Ishikawa (cell line): ENCODE measurements at regions not wholly inside any gene's neighbourhood (a gene's known extent, or its start where the extent isn't known, plus 50 kb on each side); places are given as distances from the start of the nearest gene placed in this dataset.

Experiments used
- CEBPB ChIP-seq: IDR thresholded peaks from 2 replicates; pipeline ENCODE4 v1.6.1; 2012
- CREB1 ChIP-seq: IDR thresholded peaks from 2 replicates; pipeline ENCODE4 v1.6.1; 2012; ENCODE audit warnings: low read depth
- EGR1 ChIP-seq: IDR thresholded peaks from 2 replicates; pipeline ENCODE4 v1.6.1; 2012
- EP300 ChIP-seq: IDR thresholded peaks from 2 replicates; pipeline ENCODE4 v1.6.1; 2012; ENCODE audit warnings: borderline replicate concordance
- FOXM1 ChIP-seq: IDR thresholded peaks from 2 replicates; pipeline ENCODE4 v1.6.1; 2012; ENCODE audit warnings: low read depth, borderline replicate concordance
- NFIC ChIP-seq: IDR thresholded peaks from 2 replicates; pipeline ENCODE4 v1.6.1; 2012
- RAD21 ChIP-seq: IDR thresholded peaks from 2 replicates; pipeline ENCODE4 v1.6.1; 2012; ENCODE audit warnings: low read depth
- TAF1 ChIP-seq: IDR thresholded peaks from 2 replicates; pipeline ENCODE4 v1.6.1; 2012; ENCODE audit warnings: low read depth, mild to moderate bottlenecking
- TCF12 ChIP-seq: IDR thresholded peaks from 2 replicates; pipeline ENCODE4 v1.6.1; 2012; ENCODE audit warnings: low read depth
- TEAD4 ChIP-seq: IDR thresholded peaks from 2 replicates; pipeline ENCODE4 v1.6.1; 2012
- YY1 ChIP-seq: IDR thresholded peaks from 2 replicates; pipeline ENCODE4 v1.6.1; 2012; ENCODE audit warnings: low read depth
- ZBTB7A ChIP-seq: IDR thresholded peaks from 2 replicates; pipeline ENCODE4 v1.6.1; 2012; ENCODE audit warnings: low read depth
- TF ChIP-seq, protein P1 (sequence below): IDR thresholded peaks from 2 replicates; pipeline ENCODE4 v1.6.1; 2012
- TF ChIP-seq, protein P2 (sequence below): IDR thresholded peaks from 2 replicates; pipeline ENCODE4 v1.6.1; 2012; ENCODE audit warnings: low read depth, mild to moderate bottlenecking
- TF ChIP-seq, protein P3 (sequence below): IDR thresholded peaks from 2 replicates; pipeline ENCODE4 v1.6.1; 2012

DNA sequence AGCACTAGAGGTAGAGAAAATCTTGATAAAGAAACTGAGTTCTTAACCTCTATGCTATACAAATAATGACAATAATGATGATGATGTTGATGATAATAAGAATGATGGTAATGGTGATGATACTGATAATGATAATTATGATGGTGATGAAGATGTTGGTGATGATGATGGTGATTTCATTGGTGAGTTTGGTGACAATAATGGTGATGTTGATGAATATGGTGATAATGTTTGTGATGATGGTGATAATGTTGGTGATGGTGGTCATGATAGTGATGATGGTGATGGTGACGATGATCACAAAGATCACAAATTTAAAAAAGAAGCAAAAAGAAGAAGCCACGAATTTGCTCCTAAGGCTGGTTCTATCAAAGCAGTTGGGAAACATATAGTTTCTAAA, 519.0 kb upstream of the C16orf82 start:
- TF ChIP-seq TAF1 (no peak), TCF12 (no peak), FOXM1 (no peak), ZBTB7A (no peak), YY1 (no peak), TEAD4 (no peak)
- TF ChIP-seq, protein P1, sequence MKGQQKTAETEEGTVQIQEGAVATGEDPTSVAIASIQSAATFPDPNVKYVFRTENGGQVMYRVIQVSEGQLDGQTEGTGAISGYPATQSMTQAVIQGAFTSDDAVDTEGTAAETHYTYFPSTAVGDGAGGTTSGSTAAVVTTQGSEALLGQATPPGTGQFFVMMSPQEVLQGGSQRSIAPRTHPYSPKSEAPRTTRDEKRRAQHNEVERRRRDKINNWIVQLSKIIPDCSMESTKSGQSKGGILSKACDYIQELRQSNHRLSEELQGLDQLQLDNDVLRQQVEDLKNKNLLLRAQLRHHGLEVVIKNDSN, result no peak
- TF ChIP-seq, protein P2, sequence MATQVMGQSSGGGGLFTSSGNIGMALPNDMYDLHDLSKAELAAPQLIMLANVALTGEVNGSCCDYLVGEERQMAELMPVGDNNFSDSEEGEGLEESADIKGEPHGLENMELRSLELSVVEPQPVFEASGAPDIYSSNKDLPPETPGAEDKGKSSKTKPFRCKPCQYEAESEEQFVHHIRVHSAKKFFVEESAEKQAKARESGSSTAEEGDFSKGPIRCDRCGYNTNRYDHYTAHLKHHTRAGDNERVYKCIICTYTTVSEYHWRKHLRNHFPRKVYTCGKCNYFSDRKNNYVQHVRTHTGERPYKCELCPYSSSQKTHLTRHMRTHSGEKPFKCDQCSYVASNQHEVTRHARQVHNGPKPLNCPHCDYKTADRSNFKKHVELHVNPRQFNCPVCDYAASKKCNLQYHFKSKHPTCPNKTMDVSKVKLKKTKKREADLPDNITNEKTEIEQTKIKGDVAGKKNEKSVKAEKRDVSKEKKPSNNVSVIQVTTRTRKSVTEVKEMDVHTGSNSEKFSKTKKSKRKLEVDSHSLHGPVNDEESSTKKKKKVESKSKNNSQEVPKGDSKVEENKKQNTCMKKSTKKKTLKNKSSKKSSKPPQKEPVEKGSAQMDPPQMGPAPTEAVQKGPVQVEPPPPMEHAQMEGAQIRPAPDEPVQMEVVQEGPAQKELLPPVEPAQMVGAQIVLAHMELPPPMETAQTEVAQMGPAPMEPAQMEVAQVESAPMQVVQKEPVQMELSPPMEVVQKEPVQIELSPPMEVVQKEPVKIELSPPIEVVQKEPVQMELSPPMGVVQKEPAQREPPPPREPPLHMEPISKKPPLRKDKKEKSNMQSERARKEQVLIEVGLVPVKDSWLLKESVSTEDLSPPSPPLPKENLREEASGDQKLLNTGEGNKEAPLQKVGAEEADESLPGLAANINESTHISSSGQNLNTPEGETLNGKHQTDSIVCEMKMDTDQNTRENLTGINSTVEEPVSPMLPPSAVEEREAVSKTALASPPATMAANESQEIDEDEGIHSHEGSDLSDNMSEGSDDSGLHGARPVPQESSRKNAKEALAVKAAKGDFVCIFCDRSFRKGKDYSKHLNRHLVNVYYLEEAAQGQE, result no peak

DNA sequence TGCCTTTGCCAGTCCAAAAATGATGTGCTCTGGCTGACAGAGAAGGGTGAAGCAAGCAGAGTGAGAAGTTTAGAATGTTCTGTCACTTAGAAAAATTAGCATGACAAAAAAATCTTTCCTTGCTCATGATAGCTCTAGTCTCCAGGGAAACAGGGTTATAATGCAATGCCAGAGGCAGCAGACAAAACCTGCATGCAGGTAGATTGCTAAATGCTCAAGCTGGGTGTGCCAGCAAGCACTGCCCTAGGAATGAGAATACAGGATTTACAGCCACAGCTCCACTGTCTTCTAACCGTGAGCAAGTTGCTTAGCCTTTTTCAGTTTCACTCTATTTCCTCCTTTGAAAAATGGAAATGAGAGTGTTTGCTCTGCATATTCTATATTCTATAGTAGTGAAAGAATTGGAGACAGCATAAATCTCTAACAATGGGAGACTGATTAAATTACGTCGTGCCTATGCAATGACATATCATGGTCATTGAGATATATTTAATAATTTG, 516.6 kb upstream of the C16orf82 start:
- TF ChIP-seq EP300 (no peak), ZBTB7A (no peak), RAD21 (no peak), TEAD4 (no peak), NFIC (no peak), YY1 (no peak), CREB1 (no peak), CEBPB (no peak), TCF12 (no peak)
- TF ChIP-seq, protein P2, result no peak
- TF ChIP-seq, protein P1, result no peak
- TF ChIP-seq, protein P3, sequence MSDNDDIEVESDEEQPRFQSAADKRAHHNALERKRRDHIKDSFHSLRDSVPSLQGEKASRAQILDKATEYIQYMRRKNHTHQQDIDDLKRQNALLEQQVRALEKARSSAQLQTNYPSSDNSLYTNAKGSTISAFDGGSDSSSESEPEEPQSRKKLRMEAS, result no peak

DNA sequence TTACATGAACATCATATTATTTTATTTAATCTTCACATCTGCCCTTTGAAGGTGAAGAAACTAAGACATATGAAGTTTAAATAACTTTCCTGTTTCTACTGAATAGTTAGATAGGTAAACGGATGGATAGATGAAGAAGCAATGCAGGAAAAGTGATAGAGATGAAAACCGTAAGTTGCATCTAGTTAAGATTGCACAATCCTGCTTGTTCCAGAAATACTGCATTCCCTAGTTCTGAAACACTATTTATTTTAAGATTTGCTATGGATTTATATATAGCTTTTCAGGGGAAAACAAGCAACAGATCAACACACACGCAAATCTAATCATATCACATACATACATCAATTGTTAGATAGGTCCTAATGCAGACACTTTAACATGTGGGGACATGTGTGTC, 512.7 kb upstream of the C16orf82 start:
- TF ChIP-seq TEAD4 (no peak), YY1 (no peak), TAF1 (no peak), EGR1 (no peak), FOXM1 (no peak), ZBTB7A (no peak), TCF12 (no peak), EP300 (no peak), RAD21 (no peak), CREB1 (no peak)
- TF ChIP-seq, protein P3, result no peak
- TF ChIP-seq, protein P2, result no peak

DNA sequence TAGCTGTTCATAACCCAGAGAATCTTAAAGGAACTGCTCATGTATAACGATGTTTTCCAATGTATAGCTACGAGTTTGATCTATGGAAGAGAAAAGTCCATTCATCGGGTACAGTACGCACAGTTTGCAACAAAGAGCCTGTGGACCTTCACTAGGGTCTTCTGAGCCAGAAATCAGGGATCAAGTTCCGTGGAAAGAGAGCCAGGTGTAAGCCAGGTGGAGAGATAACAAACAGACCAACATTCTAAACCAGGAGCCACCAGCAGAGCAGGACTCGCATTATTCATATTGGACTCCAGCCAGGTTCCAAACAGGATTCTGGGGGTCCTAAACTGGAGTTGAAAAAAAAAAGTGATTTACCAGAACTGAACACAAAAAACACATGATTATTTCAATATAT, 505.4 kb upstream of the C16orf82 start:
- TF ChIP-seq, protein P1, result no peak
- TF ChIP-seq TAF1, result no peak
- TF ChIP-seq, protein P2, result no peak
- TF ChIP-seq, protein P3, result no peak
- no peak for TF ChIP-seq FOXM1
- no peak for TF ChIP-seq YY1
- TF ChIP-seq CREB1, result no peak
- TF ChIP-seq NFIC, result no peak
- TF ChIP-seq EP300, result no peak
- no peak for TF ChIP-seq RAD21
- no peak for TF ChIP-seq CEBPB
- TF ChIP-seq ZBTB7A, result no peak
